Lung (tissue), 11 donors: ENCODE measurements at regions not wholly inside any gene's neighbourhood (a gene's known extent, or its start where the extent isn't known, plus 50 kb on each side); places are given as distances from the start of the nearest gene placed in this dataset.

ENCODE experiments used
- ATAC-seq: fragments of 200-7000 bp; cut with Tn5 transposase; one replicate; pipeline ENCODE4 v1.9.1; 2020; ENCODE audit warnings: moderate number of reproducible peaks; ENCODE audit not compliant: insufficient read depth, low FRiP score
- DNase-seq, 3 donors: peaks; one replicate each; pipeline ENCODE4 v3.0.0-alpha.2; 2013 to 2017
- H3K27ac ChIP-seq, 2 donors: one replicate each; pipeline ENCODE4 v1.5.1; 2013; ENCODE audit warnings: mild to moderate bottlenecking in 2 of 2, moderate library complexity in 2 of 2, control low read depth in 1 of 2, inconsistent platforms in 1 of 2, low read depth in 1 of 2, low read length in 1 of 2
- H3K27me3 ChIP-seq, 3 donors: one replicate each; pipeline ENCODE4 v1.5.1; 2013; ENCODE audit warnings: low read length in 2 of 3; ENCODE audit not compliant: control insufficient read depth in 3 of 3, insufficient read depth in 3 of 3
- H3K36me3 ChIP-seq, 4 donors: one replicate each; pipeline ENCODE4 v1.5.1; 2013; ENCODE audit warnings: low read length in 4 of 4, mild to moderate bottlenecking in 1 of 4, moderate library complexity in 1 of 4; ENCODE audit not compliant: control insufficient read depth in 4 of 4, insufficient read depth in 4 of 4
- H3K4me1 ChIP-seq, 5 donors: one replicate each; pipeline ENCODE4 v1.5.1; 2013; ENCODE audit warnings: low read length in 5 of 5, mild to moderate bottlenecking in 2 of 5, moderate library complexity in 1 of 5; ENCODE audit not compliant: control insufficient read depth in 5 of 5, insufficient read depth in 5 of 5
- H3K4me3 ChIP-seq: one replicate; pipeline ENCODE4 v1.5.1; 2013; ENCODE audit warnings: mild to moderate bottlenecking, control low read depth, moderate library complexity
- H3K9ac ChIP-seq, 2 donors: one replicate each; pipeline ENCODE4 v1.5.1; 2013; ENCODE audit warnings: low read length in 2 of 2, control low read depth in 1 of 2; ENCODE audit not compliant: insufficient read depth in 1 of 2
- H3K9me3 ChIP-seq, 4 donors: one replicate each; pipeline ENCODE4 v1.5.1; 2013; ENCODE audit warnings: low read length in 3 of 4, mild to moderate bottlenecking in 1 of 4, moderate library complexity in 1 of 4; ENCODE audit not compliant: control insufficient read depth in 4 of 4, insufficient read depth in 3 of 4
- WGBS, 2 donors: extraction: QIAGEN DNeasy Blood & Tissue Kit; methylation state at CpG; one replicate each; pipeline ENCODE4 v1.1.7; 2013; 5-methylcytosine and 5-hydroxymethylcytosine counted together
- TF ChIP-seq, protein P1 (sequence below): IDR thresholded peaks from 2 replicates; pipeline ENCODE4 v1.5.1; 2012; ENCODE audit warnings: mild to moderate bottlenecking; ENCODE audit errors: control extremely low read depth, extremely low read depth
- donor health status: control.
- donor health status: control.
- donor health status: Bipolar disorder and iron deficiency.
- donor health status: healthy.
- donor health status: DM: yes; HTN: yes; CAD: no.

GRCh38 chr20:12210591-12210990, 292.9 kb downstream of the BTBD3 start:
- H3K27me3 ChIP-seq, result no peaks in the 10 kb centered on the region
- H3K27ac ChIP-seq, result no peak overlapping the region
- peaks cover 0 to 2% (median 0%) of the 10 kb centered on the region in 4 donors for H3K9me3 ChIP-seq
- TF ChIP-seq, protein P1, sequence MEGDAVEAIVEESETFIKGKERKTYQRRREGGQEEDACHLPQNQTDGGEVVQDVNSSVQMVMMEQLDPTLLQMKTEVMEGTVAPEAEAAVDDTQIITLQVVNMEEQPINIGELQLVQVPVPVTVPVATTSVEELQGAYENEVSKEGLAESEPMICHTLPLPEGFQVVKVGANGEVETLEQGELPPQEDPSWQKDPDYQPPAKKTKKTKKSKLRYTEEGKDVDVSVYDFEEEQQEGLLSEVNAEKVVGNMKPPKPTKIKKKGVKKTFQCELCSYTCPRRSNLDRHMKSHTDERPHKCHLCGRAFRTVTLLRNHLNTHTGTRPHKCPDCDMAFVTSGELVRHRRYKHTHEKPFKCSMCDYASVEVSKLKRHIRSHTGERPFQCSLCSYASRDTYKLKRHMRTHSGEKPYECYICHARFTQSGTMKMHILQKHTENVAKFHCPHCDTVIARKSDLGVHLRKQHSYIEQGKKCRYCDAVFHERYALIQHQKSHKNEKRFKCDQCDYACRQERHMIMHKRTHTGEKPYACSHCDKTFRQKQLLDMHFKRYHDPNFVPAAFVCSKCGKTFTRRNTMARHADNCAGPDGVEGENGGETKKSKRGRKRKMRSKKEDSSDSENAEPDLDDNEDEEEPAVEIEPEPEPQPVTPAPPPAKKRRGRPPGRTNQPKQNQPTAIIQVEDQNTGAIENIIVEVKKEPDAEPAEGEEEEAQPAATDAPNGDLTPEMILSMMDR, result no peak
- no peak overlapping the region for H3K9ac ChIP-seq
- 86 to 92% methylated on average over 3 of the region's 3 CpGs for WGBS, 2 donors
- no peaks in the 10 kb centered on the region for H3K4me1 ChIP-seq
- ATAC-seq, result no peak
- no peak overlapping the region for H3K4me3 ChIP-seq
- no peak for DNase-seq
- H3K36me3 ChIP-seq, result no peaks in the 10 kb centered on the region

GRCh38 chr20:12211361-12211760, 293.7 kb downstream of the BTBD3 start:
- no peaks in the 10 kb centered on the region for H3K36me3 ChIP-seq
- WGBS, 2 donors, result 32 to 47% methylated on average over 4 of the region's 4 CpGs
- no peaks in the 10 kb centered on the region for H3K27me3 ChIP-seq
- H3K27ac ChIP-seq, result no peak overlapping the region
- no peak for ATAC-seq
- peak in 1 of 3 donors; percentile 7 for DNase-seq
- no peaks in the 10 kb centered on the region for H3K4me1 ChIP-seq
- no peak overlapping the region for H3K9ac ChIP-seq
- no peak overlapping the region for H3K4me3 ChIP-seq
- peaks cover 0 to 2% (median 0%) of the 10 kb centered on the region in 4 donors for H3K9me3 ChIP-seq
- TF ChIP-seq, protein P1, result no peak

- H3K36me3 ChIP-seq, result no peaks in the 10 kb centered on the region
- H3K27me3 ChIP-seq, result no peaks in the 10 kb centered on the region
- TF ChIP-seq, protein P1, result no peak
- H3K9ac ChIP-seq, result no peak overlapping the region
- ATAC-seq (no peak), DNase-seq (no peak)
- no peak overlapping the region for H3K4me3 ChIP-seq
- no peaks in the 10 kb centered on the region for H3K4me1 ChIP-seq
- H3K9me3 ChIP-seq, result peaks cover 0 to 1% (median 0%) of the 10 kb centered on the region in 4 donors
- no peak overlapping the region for H3K27ac ChIP-seq
Observed at GRCh38 chr20:12217382-12217781, 299.7 kb downstream of the BTBD3 start.

- TF ChIP-seq, protein P1, result no peak
- 92 to 95% methylated on average over 2 of the region's 2 CpGs for WGBS, 2 donors
- no peak for DNase-seq
- no peaks in the 10 kb centered on the region for H3K36me3 ChIP-seq
- no peak for ATAC-seq
- H3K9me3 ChIP-seq, result peaks cover 0 to 1% (median 0%) of the 10 kb centered on the region in 4 donors
- no peak overlapping the region for H3K27ac ChIP-seq
- no peak overlapping the region for H3K4me3 ChIP-seq
- H3K4me1 ChIP-seq, result no peaks in the 10 kb centered on the region
- H3K27me3 ChIP-seq, result no peaks in the 10 kb centered on the region
- H3K9ac ChIP-seq, result no peak overlapping the region
Observed at GRCh38 chr20:12219798-12220197, 302.1 kb downstream of the BTBD3 start.
